GM18505 (cell line): ENCODE measurements at regions not wholly inside any gene's neighbourhood (a gene's known extent, or its start where the extent isn't known, plus 50 kb on each side); places are given as distances from the start of the nearest gene placed in this dataset.
"Not testable (repeated sequence)": the region's sequence is repeated elsewhere in the genome, so short reads cannot be mapped to it uniquely, and the experiment has no call there.

Experiments used
- ATAC-seq: cut with Tn5 transposase; IDR thresholded peaks from one replicate; pipeline ENCODE4 v1.9.1; 2021; ENCODE audit not compliant: unreplicated experiment
- POLR2A ChIP-seq: IDR thresholded peaks from 4 replicates; pipeline ENCODE4 v1.6.1; 2011; ENCODE audit warnings: borderline replicate concordance; ENCODE audit not compliant: insufficient read depth, insufficient read length; ENCODE audit errors: extremely low read depth

DNA sequence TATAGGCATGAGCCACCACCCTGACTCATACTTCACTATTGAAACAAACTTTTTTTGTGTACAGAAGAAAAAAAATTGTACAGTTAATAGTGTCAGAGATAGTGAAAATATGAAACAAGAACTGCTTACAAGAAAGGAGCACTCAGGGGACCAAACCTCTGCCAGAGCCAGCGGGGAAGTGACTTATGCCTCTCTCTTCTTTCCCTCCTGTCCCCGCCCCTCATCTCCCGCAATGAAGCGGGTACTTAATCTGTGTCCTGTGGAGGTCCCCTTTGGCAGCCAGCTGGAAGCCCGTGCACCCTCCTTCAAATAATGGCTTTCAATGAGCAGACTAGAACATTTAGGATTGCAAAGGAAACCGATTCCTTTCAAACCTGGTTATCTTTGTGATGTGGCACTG is 51.5 kb downstream of the PPIAL4A start:
- ATAC-seq = not testable (repeated sequence)

DNA sequence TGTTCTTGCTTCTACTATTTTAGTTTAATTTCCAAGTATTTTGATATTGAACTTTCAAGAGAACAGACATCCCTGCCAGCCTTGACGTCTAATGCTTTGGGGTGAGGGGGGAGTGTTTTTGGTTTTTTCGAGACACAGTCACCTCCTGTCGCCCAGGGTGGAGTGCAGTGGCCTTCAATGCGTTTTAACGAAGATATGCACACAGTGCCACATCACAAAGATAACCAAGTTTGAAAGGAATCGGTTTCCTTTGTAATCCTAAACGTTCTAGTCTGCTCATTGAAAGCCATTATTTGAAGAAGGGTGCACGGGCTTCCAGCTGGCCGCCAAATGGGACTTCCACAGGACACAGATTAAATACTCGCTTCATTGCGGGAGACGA is 52.3 kb downstream of the PPIAL4A start:
- not testable (repeated sequence) for ATAC-seq

DNA sequence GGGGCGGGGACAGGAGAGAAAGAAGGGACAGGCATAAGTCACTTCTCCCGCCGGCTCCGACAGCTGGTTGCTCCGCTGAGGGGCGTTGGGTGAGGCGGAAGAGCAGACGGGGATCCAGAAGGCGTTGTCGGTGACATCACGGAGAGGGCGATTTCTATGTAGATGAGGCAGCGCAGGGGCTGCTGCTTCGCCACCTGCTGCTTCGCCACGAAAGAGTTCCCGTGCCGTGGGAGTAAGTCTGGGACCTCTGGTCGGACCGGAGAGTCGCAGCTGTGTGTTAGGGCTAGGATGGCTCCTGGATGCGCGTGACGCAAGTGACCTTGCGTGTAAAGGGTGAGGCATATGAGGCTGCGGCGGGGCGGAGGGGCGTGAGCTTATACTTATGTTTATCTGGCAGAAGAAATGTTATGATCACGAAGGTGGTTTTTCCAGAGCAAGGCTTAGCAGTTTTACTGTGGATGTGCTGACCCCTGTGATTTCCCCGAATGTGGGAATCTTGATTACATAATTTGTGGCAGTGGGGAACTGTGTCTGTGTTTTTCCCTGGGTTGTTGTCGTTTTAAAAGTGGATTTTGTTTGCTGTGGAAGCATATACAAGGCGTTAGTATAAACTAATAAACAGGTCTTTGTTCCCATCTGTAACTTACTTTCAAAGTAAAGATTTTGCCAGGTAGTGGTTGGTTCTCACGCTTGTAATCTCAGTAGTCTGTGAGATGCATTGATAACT is 52.8 kb downstream of the PPIAL4A start:
- ATAC-seq = peak; percentile 86
- TF ChIP-seq POLR2A = peak; percentile 91

DNA sequence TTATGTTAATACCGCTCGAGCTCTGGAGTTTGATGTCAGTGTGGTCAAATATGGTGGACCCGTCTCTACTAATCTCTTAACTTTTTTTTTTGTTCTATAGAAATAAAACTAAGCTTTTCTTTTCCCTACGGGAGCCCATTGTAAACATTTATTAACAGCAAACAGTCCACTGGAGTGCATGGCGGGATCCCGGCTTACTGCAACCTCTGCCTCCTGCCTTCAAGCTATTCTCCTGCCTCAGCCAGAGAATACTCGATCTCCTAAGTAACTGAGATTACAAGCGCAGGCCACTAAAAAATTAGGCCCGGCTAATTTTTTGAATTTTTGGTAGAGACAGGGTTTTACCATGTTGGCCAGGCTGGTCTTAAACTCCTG is 53.4 kb downstream of the PPIAL4A start:
- ATAC-seq = not testable (repeated sequence)

DNA sequence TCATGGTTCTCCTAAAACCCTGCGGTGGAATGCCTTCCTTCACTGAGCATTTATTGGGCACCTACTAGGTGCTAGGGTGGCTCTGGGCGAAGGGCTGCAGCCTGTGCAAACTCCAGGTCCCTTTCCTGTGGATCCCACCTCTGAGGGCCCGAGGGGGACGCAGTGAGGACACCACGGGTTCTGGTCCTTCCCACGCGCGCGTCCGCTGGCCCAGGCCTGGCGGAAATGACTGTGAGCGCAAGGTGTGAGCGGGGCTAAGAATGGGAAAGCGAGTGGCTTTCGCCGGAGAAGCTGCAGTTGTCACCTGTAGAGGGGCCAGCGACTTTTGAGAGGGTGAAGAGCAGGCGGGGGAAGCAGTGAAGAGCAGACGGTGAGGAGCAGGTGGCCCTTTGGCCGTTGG is 55.1 kb downstream of the PPIAL4A start:
- ATAC-seq = not testable (repeated sequence)

DNA sequence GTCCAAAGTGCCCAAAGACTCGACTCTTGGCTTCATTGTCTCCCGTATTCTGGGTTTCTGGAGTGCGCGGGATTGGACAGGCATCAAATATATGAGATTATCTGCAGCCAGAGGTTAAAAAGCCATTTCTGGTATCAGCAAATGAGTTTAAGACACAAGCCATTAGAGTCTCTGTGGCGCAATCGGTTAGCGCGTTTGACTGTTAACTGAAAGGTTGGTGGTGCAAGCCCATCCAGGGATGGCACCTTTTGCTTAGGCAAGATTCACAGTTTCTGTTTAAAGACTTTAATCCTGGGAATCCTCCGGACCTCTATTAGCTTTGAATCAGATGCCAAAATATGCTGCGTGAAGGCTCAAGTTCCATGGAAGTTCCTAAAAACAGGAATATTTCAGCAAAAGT is 55.6 kb downstream of the PPIAL4A start:
- not testable (repeated sequence) for ATAC-seq

DNA sequence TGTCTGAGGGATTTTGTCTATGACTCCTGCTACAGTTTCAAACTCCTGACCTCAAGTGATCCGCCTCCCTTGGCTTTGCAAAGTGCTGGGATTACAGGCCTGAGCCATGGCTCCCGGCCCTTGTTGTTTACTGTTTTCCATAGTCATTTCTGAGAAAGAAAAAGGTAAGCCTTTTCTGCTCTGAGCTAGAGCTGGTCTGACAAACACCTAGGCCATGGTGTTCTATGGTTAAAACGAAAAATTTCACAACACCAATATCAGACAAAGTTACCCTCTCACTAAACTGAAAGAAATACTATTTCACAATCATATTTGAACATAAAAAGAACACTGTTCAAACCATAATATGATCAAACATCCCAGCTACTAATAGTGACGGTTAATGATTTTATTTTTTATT is 57.5 kb downstream of the PPIAL4A start:
- not testable (repeated sequence) for ATAC-seq

DNA sequence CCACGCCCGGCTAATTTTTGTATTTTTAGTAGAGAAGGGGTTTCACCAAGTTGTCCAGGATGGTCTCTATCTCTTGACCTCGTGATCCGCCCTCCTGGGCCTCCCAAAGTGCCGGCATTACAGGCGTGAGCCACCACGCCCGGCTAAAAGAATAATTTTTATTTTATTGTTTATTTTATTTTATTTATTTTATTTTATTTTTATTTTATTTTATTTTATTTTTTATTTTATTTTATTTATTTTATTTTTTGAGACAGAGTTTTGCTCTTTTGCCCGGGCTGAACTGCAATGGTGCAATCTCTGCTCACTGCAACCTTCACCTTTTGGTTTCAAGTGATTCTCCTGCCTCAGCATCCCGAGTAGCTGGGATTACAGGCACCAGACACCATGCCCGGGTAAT is 60.2 kb downstream of the PPIAL4A start:
- ATAC-seq = not testable (repeated sequence)

DNA sequence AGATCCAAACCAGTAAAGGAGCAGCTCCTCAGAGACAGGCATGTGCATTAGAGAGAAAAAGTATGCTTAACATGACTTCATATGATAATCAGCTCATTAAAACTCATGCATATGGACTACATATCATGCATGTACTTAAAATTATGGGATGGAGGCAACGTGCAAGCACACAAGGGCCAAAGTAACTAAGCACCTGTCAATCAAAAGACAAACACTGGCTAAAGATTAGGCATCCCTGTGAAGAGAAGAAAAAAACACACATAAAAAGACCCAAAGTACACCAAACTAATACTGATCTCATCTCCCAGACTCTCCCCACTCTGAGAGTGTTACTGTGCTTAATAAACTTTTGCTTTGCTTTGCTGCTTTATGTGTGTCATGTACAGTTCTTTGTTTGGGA is 61.1 kb downstream of the PPIAL4A start:
- ATAC-seq = not testable (repeated sequence)

DNA sequence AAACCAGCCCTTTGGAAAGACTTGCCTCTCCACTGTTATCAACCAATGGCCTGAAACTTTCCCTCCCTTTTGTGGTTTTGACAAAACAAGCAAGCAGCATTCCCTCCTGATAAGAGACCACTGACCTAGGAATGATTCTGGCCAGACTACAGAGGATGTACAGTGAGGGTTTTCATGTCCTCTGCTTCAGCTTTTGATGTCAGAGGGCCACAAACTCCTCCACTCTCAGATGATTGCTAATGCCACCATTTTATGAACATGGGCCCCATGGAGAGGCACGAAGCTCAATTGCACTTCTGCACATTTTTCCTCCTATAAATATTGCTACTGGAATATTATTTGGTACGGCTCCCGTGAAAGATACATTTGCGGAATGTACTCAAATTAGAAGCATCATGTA is 61.5 kb downstream of the PPIAL4A start:
- not testable (repeated sequence) for ATAC-seq

DNA sequence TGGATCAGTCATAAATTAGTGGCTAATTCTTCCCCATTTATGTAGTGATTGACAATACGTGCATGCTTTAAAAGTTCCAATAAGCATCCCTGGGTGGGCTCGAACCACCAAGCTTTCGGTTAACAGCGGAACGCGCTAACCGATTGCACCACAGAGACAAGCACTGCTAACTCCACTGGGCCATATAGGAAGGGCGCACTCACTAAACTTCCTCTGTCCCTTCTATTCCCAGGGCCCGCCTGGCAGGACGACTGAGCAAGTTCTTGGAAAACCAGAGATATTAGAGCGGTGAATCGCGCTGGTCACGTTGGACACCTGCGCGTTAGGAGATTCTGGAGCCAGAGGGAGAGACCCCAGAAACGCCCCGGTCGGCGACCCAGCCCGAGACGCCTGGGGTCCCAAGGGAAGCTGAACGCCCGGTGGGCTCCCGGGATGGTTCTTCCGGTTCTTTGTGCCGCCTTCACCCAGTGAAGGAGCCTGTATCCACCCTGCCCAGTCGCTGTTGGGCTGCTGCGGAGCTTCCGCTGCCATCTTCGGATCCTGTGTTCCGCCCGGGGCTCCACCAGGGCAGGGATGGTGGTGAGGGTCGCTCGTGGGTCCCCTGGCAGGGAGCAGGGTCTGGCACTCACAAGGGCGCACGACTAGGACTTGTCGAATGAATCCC is 62.8 kb downstream of the PPIAL4A start:
- ATAC-seq = not testable (repeated sequence)

DNA sequence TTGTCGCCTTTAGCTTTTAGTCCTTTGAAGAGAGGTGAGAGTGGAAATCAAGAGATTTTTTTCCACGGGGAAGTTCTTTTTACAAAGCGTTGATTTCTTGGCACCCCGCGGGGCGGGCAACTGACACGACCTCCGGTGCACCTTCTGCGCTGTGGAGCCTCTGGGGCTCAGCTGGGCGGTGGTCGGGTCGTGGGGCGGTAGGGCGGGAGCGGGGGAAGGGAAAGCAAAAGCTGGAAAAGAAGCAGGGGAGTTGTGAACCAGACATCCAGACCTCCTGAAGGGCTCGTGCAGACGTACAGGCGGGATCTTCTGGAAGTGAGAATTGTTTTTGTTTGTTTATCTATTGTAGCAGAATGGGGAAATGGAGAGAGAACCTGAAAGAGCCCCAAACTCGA is 63.3 kb downstream of the PPIAL4A start:
- ATAC-seq = not testable (repeated sequence)

DNA sequence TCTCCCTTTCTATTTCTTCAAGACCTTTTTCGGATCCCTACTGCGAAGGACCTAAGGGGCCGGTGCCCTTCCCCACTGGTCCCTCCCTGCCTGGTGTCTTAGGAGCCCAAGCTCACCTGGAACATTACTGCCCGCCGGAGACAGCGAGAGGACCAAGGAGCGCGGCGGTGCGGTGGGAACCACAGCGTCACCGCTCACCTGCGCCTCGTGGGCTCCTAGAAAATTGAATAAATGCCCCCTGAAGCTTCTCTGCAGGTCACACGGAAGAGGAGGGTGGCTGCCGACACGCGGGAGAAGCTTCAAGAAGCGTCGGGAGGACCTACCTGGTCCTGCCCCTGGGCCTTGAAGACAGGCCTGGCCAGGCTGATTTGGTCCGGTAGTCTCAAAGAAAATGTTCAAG is 65.2 kb downstream of the PPIAL4A start:
- TF ChIP-seq POLR2A = no peak
- ATAC-seq = no peak

DNA sequence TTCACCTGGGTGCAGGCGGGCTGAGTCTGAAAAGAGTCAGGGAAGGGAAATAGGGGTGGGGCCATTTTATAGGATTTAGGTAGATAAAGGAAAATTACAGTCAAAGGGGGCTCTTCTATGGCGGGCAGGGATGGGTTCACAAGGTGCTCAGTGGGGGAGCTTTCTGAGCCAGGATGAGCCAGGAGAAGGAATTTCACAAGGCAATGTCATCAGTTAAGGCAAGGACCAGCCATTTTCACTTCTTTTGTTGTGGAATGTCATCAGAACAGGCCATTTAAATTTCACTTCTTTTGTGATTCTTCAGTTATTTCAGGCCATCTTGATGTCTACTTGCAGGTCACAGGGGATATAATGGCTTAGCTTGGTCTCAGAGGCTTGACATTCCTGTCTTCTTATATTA is 66.4 kb downstream of the PPIAL4A start:
- not testable (repeated sequence) for ATAC-seq

DNA sequence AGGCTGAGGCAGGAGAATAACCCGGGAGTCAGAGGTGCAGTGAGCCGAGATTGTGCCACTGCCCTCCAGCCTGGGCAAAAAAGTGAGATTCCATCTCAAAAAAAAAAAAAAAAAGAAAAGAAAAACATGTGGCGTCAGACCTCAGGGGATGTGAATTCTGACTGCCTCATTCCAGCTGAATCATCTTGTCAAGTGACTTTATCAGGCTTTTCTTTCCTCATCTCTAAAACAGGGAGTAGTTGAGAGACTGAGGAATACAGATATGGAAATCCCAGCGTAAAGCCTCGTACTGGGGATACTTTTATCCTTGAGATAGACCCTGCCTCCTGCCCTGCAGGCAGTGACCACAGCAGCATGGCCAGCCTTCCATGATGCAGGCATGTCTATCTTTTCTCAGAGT is 76.4 kb downstream of the PPIAL4A start:
- not testable (repeated sequence) for ATAC-seq

DNA sequence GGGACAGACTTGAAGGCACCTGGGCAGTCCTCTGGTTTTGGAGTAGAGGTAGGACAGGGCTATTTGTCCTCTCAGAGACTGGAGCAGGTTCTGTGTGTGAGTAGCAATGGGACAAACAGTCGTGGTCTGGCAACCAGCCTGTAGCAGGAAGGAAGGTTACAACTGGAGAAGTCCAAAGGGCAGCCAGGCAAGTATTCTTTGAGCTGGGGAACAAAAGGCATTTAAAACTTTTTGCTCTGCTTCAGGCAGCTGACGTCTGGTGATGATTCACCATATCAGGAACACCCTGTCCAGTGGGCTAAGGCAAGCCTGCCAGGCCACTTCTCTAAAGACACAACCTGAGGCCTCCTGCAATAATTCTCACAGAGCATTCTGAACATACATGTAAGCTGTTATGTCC is 83.3 kb downstream of the PPIAL4A start:
- ATAC-seq = not testable (repeated sequence)

DNA sequence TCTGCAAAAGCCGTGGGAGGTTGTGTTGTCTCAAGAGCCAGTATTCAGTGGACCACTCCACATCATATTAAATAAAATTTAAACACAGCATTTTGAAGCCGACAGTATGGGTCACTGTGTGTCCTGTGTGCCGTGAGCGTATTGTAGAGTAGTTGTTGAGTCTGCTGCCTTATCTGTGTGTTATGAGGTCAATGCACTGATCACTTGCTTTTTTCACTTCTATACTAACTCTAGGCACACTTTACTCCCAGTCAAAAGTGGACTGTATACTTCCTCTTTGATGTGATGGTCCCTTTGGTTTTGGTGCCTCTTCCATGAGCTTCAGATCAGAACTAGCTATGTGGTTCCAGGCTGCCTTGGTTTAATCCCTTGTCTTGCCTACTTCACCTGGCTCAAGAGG is 84.3 kb downstream of the PPIAL4A start:
- not testable (repeated sequence) for ATAC-seq

DNA sequence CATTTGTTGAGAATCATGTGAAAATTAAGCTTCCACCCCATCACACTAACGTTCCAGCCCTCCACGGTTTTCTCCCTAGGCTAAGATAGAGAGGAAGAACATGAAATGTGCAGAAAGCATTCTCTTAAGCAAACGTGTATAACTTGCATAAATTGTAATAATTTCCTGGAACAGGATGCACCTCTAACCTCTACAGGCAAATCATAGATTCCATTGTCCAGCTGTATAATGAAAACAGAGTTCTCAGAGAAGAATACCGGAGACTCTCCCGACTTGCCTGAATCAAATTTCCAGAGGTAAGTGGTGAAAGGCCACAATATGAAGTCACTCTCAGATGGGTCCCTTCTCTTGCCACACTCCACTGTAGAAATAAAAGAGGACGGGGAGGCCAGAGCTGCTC is 87.7 kb downstream of the PPIAL4A start:
- ATAC-seq = not testable (repeated sequence)

DNA sequence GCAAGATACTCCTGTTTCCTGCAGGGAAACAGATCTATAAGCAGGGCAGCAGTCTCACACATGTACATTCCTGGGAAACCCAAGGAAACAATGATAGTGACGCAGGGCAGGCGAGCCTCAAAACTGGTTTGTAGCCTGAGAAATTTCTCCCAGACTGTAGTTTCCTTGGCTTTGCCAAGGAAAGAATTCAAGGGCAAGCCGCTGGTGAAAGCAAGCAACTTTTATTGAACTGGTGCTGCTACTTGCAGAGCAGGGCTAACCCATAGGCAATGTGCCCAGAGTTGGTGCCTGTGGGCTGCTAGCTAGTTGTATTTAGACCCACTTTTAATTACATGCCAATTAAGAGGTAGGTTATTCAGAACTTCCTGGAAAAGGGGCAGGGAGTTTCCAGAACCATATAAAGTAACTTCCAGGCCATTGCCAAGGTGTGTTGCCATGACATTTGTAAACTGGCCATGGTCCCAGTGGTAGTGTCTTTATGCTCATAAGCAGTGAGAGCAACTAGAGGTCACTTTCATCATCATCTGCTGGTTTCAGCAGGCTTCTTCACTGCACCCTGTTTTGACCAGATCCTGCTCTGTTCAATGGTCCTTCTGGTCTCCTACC is 92.0 kb downstream of the PPIAL4A start:
- ATAC-seq = not testable (repeated sequence)

DNA sequence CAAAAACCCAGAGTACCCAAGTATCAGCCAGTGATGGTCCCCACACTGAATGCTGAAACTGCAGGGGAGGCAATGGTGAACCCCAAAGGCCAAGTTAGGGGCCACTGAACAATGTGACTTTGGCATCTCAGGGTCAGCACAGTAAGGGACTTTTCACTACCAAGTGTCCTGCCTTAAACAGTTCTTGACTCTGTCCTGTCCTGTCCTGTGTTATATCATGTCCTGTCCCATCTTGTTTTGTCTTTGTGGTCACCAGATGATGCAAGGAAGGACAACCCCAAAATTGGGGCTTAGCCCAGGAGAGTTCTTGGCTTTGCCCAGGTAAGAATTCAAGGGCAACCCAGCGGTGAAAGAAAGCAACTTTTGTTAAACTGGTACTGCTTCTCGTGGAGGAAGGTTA is 105.0 kb downstream of the PPIAL4A start:
- ATAC-seq = not testable (repeated sequence)

DNA sequence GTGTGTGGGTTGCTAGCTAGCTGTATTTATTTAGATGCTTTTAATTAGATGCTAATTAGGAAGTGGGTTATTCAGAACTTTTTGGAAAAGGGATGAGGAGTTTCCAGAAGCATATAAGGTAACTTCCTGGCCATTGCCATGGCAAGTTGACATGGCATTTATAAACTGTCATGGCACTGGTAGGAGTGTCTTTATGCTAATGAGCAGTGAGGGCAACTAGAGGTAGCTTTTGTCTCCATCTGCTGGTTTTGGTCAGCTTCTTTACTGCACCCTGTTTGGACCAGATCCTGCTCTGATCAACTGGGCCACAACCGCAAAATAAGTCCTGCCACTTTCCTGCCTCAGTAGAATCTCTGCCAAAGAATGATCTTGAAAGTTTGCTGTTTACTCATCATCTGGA is 105.5 kb downstream of the PPIAL4A start:
- not testable (repeated sequence) for ATAC-seq
